Heart left ventricle (tissue), 16 donors: ENCODE measurements at regions not wholly inside any gene's neighbourhood (a gene's known extent, or its start where the extent isn't known, plus 50 kb on each side); places are given as distances from the start of the nearest gene placed in this dataset.

ENCODE experiments used
- ATAC-seq, 4 donors: fragments of 200-7000 bp; cut with Tn5 transposase; one replicate each; pipeline ENCODE4 v1.9.1; 2020 to 2022; ENCODE audit warnings: moderate library complexity in 4 of 4, mild to moderate bottlenecking in 3 of 4, moderate number of reproducible peaks in 1 of 4
- DNase-seq, 5 donors: peaks; one replicate each; pipeline ENCODE4 v3.0.0-alpha.2; 2020
- H3K27ac ChIP-seq, 12 donors: fragments of 200-600 bp; sonication (generic) in 4 of 12; one replicate each; pipeline versions ENCODE4 v1.5.0 to v1.8.0; 2016 to 2022; ENCODE audit warnings: mild to moderate bottlenecking in 2 of 12
- H3K27me3 ChIP-seq, 9 donors: fragments of 200-600 bp; sonication (generic) in 2 of 9; one replicate each; pipeline versions ENCODE4 v1.5.1 to v1.8.0; 2016 to 2022; ENCODE audit warnings: mild to moderate bottlenecking in 3 of 9
- H3K36me3 ChIP-seq, 9 donors: fragments of 200-600 bp; sonication (generic) in 2 of 9; one replicate each; pipeline versions ENCODE4 v1.5.0 to v1.8.0; 2018 to 2022; ENCODE audit warnings: mild to moderate bottlenecking in 2 of 9
- H3K4me1 ChIP-seq, 12 donors: fragments of 200-600 bp; sonication (generic) in 4 of 12; one replicate each; pipeline versions ENCODE4 v1.5.0 to v1.8.0; 2016 to 2022; ENCODE audit warnings: mild to moderate bottlenecking in 3 of 12
- H3K4me3 ChIP-seq, 12 donors: fragments of 200-600 bp; sonication (generic) in 4 of 12; one replicate each; pipeline versions ENCODE4 v1.5.0 to v1.8.0; 2017 to 2022; ENCODE audit warnings: mild to moderate bottlenecking in 9 of 12, moderate library complexity in 4 of 12
- H3K9me3 ChIP-seq, 12 donors: fragments of 200-600 bp; sonication (generic) in 4 of 12; one replicate each; pipeline versions ENCODE4 v1.5.0 to v1.8.0; 2016 to 2022; ENCODE audit warnings: mild to moderate bottlenecking in 1 of 12
- CTCF ChIP-seq, 12 donors: fragments of 200-600 bp; sonication (generic) in 4 of 12; IDR thresholded peaks; one replicate each; pipeline versions ENCODE4 v1.5.0 to v1.8.0; 2018 to 2022; ENCODE audit warnings: antibody characterized with exemption in 12 of 12, mild to moderate bottlenecking in 5 of 12
- POLR2A ChIP-seq, 2 donors: fragments of 450-650 bp; IDR thresholded peaks; one replicate each; pipeline ENCODE4 v1.6.1; 2017; ENCODE audit warnings: antibody characterized with exemption in 2 of 2, mild to moderate bottlenecking in 2 of 2, moderate library complexity in 2 of 2
- WGBS, 4 donors: extraction: QIAGEN DNeasy Blood & Tissue Kit in 2 of 4; methylation state at CpG; one replicate each; pipeline versions ENCODE4 v1.1.5 to v1.1.7; 2013 to 2018; 5-methylcytosine and 5-hydroxymethylcytosine counted together
- intact Hi-C, 10 donors: fragments of 100-400 bp; cut with DNase I; formaldehyde crosslinking; loops; one replicate each; pipeline versions ENCODE4 v1.11.1 to v1.14.2; 2022
- donor health status: ischemic (EF 13 %, LVEDD 7.1; RV severe dilation, severe dysfunction).
- donor health status: healthy with polysubstance abuse.
- donor health status: DM: no; HTN: yes; CAD: no.
- donor health status: DM: no; HTN: no; CAD: no.
- donor health status: ischemic (EF 25% LVEDD 6.9; RV normal size, moderate dysfunction).
- donor health status: ischemic (EF 25% LVEDD 5.7; RV mildly dilated, moderate dysfunction).
- donor health status: healthy.
- donor health status: DM: yes; HTN: yes; CAD: no.
- donor health status: ischemic (EF 35%, LVEDD 5.7; RV mildly dilated, moderate dysfunction).
- donor health status: nonischemic (EF 11% LVEDD 7.7; RV severe dilation, severe dysfunction).
- donor health status: DM: yes; HTN: yes; CAD: no.
- donor health status: PGD.
- donor health status: ischemic (EF 29% LVEDD 5.4; RV normal size, mild dysfunction).
- donor health status: nonischemic (EF 23%, LVEDD 6.1; RV moderate dilation, normal function).

GRCh38 chr11:127066401-127067090, 66.0 kb upstream of the KIRREL3 start:
- Histone ChIP-seq H3K27me3 (peaks cover 0 to 19% (median 0%) of the 10 kb centered on the region in 9 donors), H3K36me3 (no peaks in the 10 kb centered on the region), H3K4me1 (no peaks in the 10 kb centered on the region), H3K9me3 (no peaks in the 10 kb centered on the region), H3K4me3 (no peak overlapping the region), H3K27ac (no peak overlapping the region)
- DNase-seq (no peak), ATAC-seq (no peak)
- intact Hi-C loops, result no loop called here
- 63 to 77% (median 68%) methylated on average over 7 of the region's 7 CpGs for WGBS, 4 donors
- TF ChIP-seq POLR2A (IDR thresholded peaks at IDR 0.05), result no peak
- TF ChIP-seq CTCF (IDR thresholded peaks at IDR 0.05), result no peak

- Histone ChIP-seq H3K4me3 (no peak overlapping the region), H3K27ac (no peak overlapping the region), H3K27me3 (peaks cover 0 to 22% (median 0%) of the 10 kb centered on the region in 9 donors), H3K9me3 (no peaks in the 10 kb centered on the region), H3K36me3 (no peaks in the 10 kb centered on the region), H3K4me1 (no peaks in the 10 kb centered on the region)
- TF ChIP-seq POLR2A (IDR thresholded peaks at IDR 0.05) (no peak), CTCF (IDR thresholded peaks at IDR 0.05) (no peak)
- DNase-seq (no peak), ATAC-seq (no peak)
- 67 to 86% (median 78%) methylated on average over 3 of the region's 3 CpGs for WGBS, 4 donors
- intact Hi-C loops, result no loop called here
Measured at GRCh38 chr11:127063241-127063640, 62.7 kb upstream of the KIRREL3 start.

- no peak for TF ChIP-seq POLR2A (IDR thresholded peaks at IDR 0.05)
- no peak for TF ChIP-seq CTCF (IDR thresholded peaks at IDR 0.05)
- DNase-seq, result no peak
- ATAC-seq, result no peak
- no peaks in the 10 kb centered on the region for H3K4me1 ChIP-seq
- intact Hi-C loops, result no loop called here
- no peaks in the 10 kb centered on the region for H3K36me3 ChIP-seq
- H3K4me3 ChIP-seq, result no peak overlapping the region
- no peaks in the 10 kb centered on the region for H3K9me3 ChIP-seq
- H3K27ac ChIP-seq, result no peak overlapping the region
- H3K27me3 ChIP-seq, result peaks cover 0 to 22% (median 0%) of the 10 kb centered on the region in 9 donors
Measured at GRCh38 chr11:127061947-127062346, 61.4 kb upstream of the KIRREL3 start.

GRCh38 chr11:127059750-127060149, 59.2 kb upstream of the KIRREL3 start:
- no peak for DNase-seq
- H3K9me3 ChIP-seq, result no peaks in the 10 kb centered on the region
- H3K4me1 ChIP-seq, result no peaks in the 10 kb centered on the region
- ATAC-seq, result no peak
- H3K27me3 ChIP-seq, result peaks cover 0 to 19% (median 0%) of the 10 kb centered on the region in 9 donors
- WGBS, 4 donors, result 72 to 83% (median 76%) methylated on average over 7 of the region's 7 CpGs
- no peaks in the 10 kb centered on the region for H3K36me3 ChIP-seq
- H3K27ac ChIP-seq, result no peak overlapping the region
- TF ChIP-seq POLR2A (IDR thresholded peaks at IDR 0.05) (no peak), CTCF (IDR thresholded peaks at IDR 0.05) (no peak)
- intact Hi-C loops, result no loop called here
- H3K4me3 ChIP-seq, result no peak overlapping the region
